ENCODE measurements at regions not wholly inside any gene's neighbourhood (a gene's known extent, or its start where the extent isn't known, plus 50 kb on each side); places are given as distances from the start of the nearest gene placed in this dataset.

DNA sequence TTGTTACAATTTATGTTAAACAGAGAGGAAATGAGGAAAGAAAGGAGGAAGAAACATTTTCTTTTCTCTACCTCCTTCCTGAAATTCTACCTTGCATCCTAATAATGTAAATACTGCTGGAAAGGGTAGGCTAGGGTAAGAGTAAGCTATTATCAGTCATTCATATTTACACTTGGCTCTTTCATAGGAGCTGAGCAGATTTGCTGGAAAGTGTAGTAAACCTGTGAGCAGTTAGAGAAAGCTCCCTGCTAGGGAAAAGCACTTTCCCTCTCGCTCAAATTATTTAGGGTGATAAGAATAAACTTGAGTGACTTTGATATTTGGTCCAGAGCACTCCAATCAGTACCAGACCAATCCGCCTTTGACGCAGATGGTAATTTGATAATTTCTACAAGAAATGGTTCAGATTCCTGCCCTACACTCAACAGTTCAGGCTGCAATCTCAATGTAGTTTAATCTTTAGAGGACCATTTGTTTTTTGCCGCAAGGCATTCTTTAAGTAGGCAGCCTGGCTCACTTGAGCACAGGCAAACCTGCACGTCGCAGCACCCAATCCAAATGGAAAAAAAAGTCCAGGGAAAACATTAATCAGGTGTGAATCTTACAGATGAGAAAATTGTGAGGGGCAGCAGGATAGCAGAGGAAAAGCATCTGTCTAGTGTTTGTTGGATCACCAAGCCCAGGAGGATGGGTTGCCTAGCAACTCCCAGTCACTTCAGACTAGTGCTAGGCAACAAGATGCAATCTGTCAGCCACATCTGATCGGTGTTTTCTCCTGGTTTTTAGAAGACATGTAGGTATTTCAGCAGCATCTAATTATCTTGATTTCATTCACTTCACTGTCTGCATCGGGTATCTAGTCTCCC lies 68.6 kb upstream of the KL start:
- Histone ChIP-seq H3K9ac (ENCODE audit: insufficient read depth, low read length, poor library complexity, severe bottlenecking) (no peak overlapping the region), H3K4me1 (ENCODE audit: control insufficient read depth in 1 of 2, insufficient read depth in 2 of 2, low read length in 2 of 2) (no peaks in the 10 kb centered on the region), H3K4me3 (replicated peaks in 1 of 3; ENCODE audit: low read depth in 2 of 3, low read length in 3 of 3) (no peak overlapping the region), H3K4me2 (replicated peaks; ENCODE audit: extremely low read depth, low read length, poor library complexity, severe bottlenecking) (no peak overlapping the region), H3K27ac (ENCODE audit: low read depth in 1 of 2, low read length in 2 of 2) (no peak overlapping the region), H3K79me2 (ENCODE audit: insufficient read depth, low read length) (no peaks in the 10 kb centered on the region), H4K20me1 (ENCODE audit: insufficient read depth, low read length) (no peaks in the 10 kb centered on the region), H3K27me3 (ENCODE audit: control insufficient read depth in 2 of 2, insufficient read depth in 2 of 2, low read length in 2 of 2) (no peaks in the 10 kb centered on the region), H3K36me3 (replicated peaks in 1 of 2; ENCODE audit: control insufficient read depth in 1 of 2, insufficient read depth in 2 of 2, low read length in 2 of 2) (no peaks in the 10 kb centered on the region), H2AFZ (ENCODE audit: insufficient read depth, low read depth, low read length, poor library complexity, severe bottlenecking) (no peak overlapping the region), H3K9me3 (replicated peaks in 1 of 2; ENCODE audit: control insufficient read depth in 1 of 2, insufficient read depth in 1 of 2, low read length in 2 of 2) (no peaks in the 10 kb centered on the region)
- H3K4me1 Mint-ChIP-seq, result no peaks in the 10 kb centered on the region
- no peak overlapping the region for H3K4me3 Mint-ChIP-seq
- peaks cover 0 to 3% (median 2%) of the 10 kb centered on the region in 7 donors for H3K9me3 Mint-ChIP-seq
- no peak overlapping the region for H3K27ac Mint-ChIP-seq
- WGBS (ENCODE audit: insufficient coverage), result 96% methylated on average over 4 of the region's 8 CpGs
- peaks cover 0 to 3% (median 2%) of the 10 kb centered on the region in 3 donors for H3K27me3 Mint-ChIP-seq (ENCODE audit: low read depth in 3 of 3)
- no peaks in the 10 kb centered on the region for H3K36me3 Mint-ChIP-seq
- TF ChIP-seq, protein P1, sequence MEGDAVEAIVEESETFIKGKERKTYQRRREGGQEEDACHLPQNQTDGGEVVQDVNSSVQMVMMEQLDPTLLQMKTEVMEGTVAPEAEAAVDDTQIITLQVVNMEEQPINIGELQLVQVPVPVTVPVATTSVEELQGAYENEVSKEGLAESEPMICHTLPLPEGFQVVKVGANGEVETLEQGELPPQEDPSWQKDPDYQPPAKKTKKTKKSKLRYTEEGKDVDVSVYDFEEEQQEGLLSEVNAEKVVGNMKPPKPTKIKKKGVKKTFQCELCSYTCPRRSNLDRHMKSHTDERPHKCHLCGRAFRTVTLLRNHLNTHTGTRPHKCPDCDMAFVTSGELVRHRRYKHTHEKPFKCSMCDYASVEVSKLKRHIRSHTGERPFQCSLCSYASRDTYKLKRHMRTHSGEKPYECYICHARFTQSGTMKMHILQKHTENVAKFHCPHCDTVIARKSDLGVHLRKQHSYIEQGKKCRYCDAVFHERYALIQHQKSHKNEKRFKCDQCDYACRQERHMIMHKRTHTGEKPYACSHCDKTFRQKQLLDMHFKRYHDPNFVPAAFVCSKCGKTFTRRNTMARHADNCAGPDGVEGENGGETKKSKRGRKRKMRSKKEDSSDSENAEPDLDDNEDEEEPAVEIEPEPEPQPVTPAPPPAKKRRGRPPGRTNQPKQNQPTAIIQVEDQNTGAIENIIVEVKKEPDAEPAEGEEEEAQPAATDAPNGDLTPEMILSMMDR (IDR thresholded peaks at IDR 0.05), result no peak
- no peak for DNase-seq
- intact Hi-C loops (cut with micrococcal nuclease), result no loop called here

DNA sequence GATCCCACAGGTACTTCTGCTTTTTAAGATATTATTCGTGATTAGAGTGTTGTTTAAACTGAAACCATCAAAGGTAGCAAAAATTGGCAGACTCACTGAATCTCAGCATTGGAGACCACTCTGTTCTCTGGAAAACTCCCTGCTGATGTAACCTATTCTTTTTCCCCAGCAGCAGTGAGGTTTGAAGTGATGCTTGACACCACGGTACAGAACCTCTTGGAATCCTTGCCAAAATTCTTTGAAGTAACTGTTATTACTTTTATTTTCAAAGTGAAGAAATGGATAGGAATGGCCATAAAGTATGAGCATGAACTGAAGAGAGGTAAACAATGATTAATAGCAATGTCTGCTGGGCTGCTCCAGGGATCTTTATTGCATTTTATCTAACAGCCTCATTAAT lies 66.4 kb upstream of the KL start:
- Mint-ChIP-seq H3K4me3 (no peak overlapping the region), H3K27ac (no peak overlapping the region), H3K4me1 (no peaks in the 10 kb centered on the region), H3K36me3 (no peaks in the 10 kb centered on the region), H3K27me3 (ENCODE audit: low read depth in 3 of 3) (peaks cover 0 to 1% (median 0%) of the 10 kb centered on the region in 3 donors), H3K9me3 (peaks cover 0 to 4% (median 2%) of the 10 kb centered on the region in 7 donors)
- TF ChIP-seq, protein P1 (IDR thresholded peaks at IDR 0.05), result no peak
- Histone ChIP-seq H3K27ac (ENCODE audit: low read depth in 1 of 2, low read length in 2 of 2) (no peak overlapping the region), H4K20me1 (ENCODE audit: insufficient read depth, low read length) (no peaks in the 10 kb centered on the region), H3K4me1 (ENCODE audit: control insufficient read depth in 1 of 2, insufficient read depth in 2 of 2, low read length in 2 of 2) (no peaks in the 10 kb centered on the region), H3K9ac (ENCODE audit: insufficient read depth, low read length, poor library complexity, severe bottlenecking) (no peak overlapping the region), H3K4me3 (replicated peaks in 1 of 3; ENCODE audit: low read depth in 2 of 3, low read length in 3 of 3) (no peak overlapping the region), H3K9me3 (replicated peaks in 1 of 2; ENCODE audit: control insufficient read depth in 1 of 2, insufficient read depth in 1 of 2, low read length in 2 of 2) (no peaks in the 10 kb centered on the region), H3K79me2 (ENCODE audit: insufficient read depth, low read length) (no peaks in the 10 kb centered on the region), H2AFZ (ENCODE audit: insufficient read depth, low read depth, low read length, poor library complexity, severe bottlenecking) (no peak overlapping the region), H3K36me3 (replicated peaks in 1 of 2; ENCODE audit: control insufficient read depth in 1 of 2, insufficient read depth in 2 of 2, low read length in 2 of 2) (no peaks in the 10 kb centered on the region), H3K27me3 (ENCODE audit: control insufficient read depth in 2 of 2, insufficient read depth in 2 of 2, low read length in 2 of 2) (no peaks in the 10 kb centered on the region), H3K4me2 (replicated peaks; ENCODE audit: extremely low read depth, low read length, poor library complexity, severe bottlenecking) (no peak overlapping the region)
- intact Hi-C loops (cut with micrococcal nuclease), result no loop called here
- WGBS (ENCODE audit: insufficient coverage), result 100% methylated on average over 1 of the region's 2 CpGs
- DNase-seq, result no peak

Measured in CD14-positive monocyte (primary cell).